HL-60 (cell line): ENCODE measurements at regions not wholly inside any gene's neighbourhood (a gene's known extent, or its start where the extent isn't known, plus 50 kb on each side); places are given as distances from the start of the nearest gene placed in this dataset.

Experiments
- DNase-seq, 2 experiments: peaks; one replicate each; pipeline ENCODE4 v3.0.0-alpha.2; 2010 to 2020; ENCODE audit warnings: low read depth in 1 of 2, low spot score in 1 of 2
- H3K27ac ChIP-seq: fragments of 250-450 bp; sonication (Bioruptor Pico); replicated peaks from 2 replicates; pipeline ENCODE4 v1.5.1; 2020; ENCODE audit warnings: mild to moderate bottlenecking, moderate library complexity
- H3K27me3 ChIP-seq: fragments of 250-450 bp; sonication (Bioruptor Pico); 2 replicates; pipeline ENCODE4 v1.5.1; 2021; ENCODE audit warnings: mild to moderate bottlenecking, moderate library complexity; ENCODE audit not compliant: insufficient read depth, poor library complexity, severe bottlenecking
- H3K4me3 ChIP-seq: replicated peaks from 2 replicates; pipeline ENCODE4 v1.5.1; 2011; ENCODE audit warnings: mild to moderate bottlenecking, control low read depth, low read length; ENCODE audit not compliant: insufficient read depth
- GABPA ChIP-seq: IDR thresholded peaks from 2 replicates; pipeline ENCODE4 v1.6.1; 2012; ENCODE audit warnings: low read depth
- POLR2AphosphoS5 ChIP-seq: IDR thresholded peaks from 2 replicates; pipeline ENCODE4 v1.6.1; 2012; ENCODE audit warnings: low read depth
- SPI1 ChIP-seq: IDR thresholded peaks from 2 replicates; pipeline ENCODE4 v1.6.1; 2012; ENCODE audit warnings: low read depth, mild to moderate bottlenecking, borderline replicate concordance
- TF ChIP-seq, protein P1 (sequence below): IDR thresholded peaks from 2 replicates; pipeline ENCODE4 v1.6.1; 2012; ENCODE audit warnings: low read depth; ENCODE audit not compliant: insufficient replicate concordance
- TF ChIP-seq, protein P2 (sequence below): IDR thresholded peaks from one replicate; pipeline ENCODE4 v1.5.1; 2011; ENCODE audit warnings: low read length, control low read depth, inconsistent platforms; ENCODE audit not compliant: insufficient read depth

DNA sequence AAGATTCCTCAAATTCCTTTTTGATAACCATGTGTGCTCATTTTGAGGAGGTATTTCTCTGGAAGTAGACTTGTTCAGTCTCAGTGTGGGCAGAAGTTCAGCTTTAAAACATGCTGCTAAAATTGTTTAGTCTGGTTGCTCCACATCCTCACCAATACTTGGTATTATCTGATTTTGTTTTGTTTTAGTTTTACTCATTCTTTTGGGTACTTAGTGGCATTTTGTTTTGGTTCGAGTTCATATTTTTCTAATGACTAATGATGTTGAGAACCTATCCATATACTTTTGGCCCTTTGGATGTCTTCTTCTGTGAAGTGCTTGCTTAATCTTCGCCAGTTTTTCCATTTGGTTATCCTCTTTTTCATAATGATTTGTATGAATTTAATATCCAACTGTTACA is 694.2 kb upstream of the FZD8 start:
- TF ChIP-seq SPI1: no peak
- DNase-seq: no peak

DNA sequence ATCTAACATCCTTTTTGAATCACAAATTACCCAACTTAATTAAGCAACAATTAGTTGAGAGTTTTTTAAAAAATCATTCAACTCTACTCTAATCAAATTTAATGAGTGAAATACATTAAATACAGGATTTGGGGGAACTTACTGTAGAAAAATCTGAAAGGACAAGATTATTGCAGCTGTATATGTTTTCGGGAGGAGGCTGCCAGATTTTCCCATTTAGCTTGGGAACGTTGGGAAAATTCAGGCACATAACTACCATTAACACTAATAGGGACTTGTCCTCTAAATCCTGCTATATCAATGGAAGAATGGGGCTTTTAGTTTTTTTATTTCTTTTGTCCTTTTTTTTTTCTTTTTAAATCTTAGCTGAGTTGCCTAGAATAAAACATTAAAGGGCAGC is 691.4 kb upstream of the FZD8 start:
- no peak overlapping the region for H3K4me3 ChIP-seq
- TF ChIP-seq GABPA: no peak
- TF ChIP-seq, protein P1, sequence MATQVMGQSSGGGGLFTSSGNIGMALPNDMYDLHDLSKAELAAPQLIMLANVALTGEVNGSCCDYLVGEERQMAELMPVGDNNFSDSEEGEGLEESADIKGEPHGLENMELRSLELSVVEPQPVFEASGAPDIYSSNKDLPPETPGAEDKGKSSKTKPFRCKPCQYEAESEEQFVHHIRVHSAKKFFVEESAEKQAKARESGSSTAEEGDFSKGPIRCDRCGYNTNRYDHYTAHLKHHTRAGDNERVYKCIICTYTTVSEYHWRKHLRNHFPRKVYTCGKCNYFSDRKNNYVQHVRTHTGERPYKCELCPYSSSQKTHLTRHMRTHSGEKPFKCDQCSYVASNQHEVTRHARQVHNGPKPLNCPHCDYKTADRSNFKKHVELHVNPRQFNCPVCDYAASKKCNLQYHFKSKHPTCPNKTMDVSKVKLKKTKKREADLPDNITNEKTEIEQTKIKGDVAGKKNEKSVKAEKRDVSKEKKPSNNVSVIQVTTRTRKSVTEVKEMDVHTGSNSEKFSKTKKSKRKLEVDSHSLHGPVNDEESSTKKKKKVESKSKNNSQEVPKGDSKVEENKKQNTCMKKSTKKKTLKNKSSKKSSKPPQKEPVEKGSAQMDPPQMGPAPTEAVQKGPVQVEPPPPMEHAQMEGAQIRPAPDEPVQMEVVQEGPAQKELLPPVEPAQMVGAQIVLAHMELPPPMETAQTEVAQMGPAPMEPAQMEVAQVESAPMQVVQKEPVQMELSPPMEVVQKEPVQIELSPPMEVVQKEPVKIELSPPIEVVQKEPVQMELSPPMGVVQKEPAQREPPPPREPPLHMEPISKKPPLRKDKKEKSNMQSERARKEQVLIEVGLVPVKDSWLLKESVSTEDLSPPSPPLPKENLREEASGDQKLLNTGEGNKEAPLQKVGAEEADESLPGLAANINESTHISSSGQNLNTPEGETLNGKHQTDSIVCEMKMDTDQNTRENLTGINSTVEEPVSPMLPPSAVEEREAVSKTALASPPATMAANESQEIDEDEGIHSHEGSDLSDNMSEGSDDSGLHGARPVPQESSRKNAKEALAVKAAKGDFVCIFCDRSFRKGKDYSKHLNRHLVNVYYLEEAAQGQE: no peak
- no peak for TF ChIP-seq POLR2AphosphoS5
- TF ChIP-seq, protein P2, sequence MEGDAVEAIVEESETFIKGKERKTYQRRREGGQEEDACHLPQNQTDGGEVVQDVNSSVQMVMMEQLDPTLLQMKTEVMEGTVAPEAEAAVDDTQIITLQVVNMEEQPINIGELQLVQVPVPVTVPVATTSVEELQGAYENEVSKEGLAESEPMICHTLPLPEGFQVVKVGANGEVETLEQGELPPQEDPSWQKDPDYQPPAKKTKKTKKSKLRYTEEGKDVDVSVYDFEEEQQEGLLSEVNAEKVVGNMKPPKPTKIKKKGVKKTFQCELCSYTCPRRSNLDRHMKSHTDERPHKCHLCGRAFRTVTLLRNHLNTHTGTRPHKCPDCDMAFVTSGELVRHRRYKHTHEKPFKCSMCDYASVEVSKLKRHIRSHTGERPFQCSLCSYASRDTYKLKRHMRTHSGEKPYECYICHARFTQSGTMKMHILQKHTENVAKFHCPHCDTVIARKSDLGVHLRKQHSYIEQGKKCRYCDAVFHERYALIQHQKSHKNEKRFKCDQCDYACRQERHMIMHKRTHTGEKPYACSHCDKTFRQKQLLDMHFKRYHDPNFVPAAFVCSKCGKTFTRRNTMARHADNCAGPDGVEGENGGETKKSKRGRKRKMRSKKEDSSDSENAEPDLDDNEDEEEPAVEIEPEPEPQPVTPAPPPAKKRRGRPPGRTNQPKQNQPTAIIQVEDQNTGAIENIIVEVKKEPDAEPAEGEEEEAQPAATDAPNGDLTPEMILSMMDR: no peak
- TF ChIP-seq SPI1: no peak
- no peaks in the 10 kb centered on the region for H3K27me3 ChIP-seq
- H3K27ac ChIP-seq: no peak overlapping the region
- no peak for DNase-seq

More for the DNA sequence above, 694.2 kb upstream of the FZD8 start:
- Histone ChIP-seq H3K4me3 (no peak overlapping the region), H3K27me3 (no peaks in the 10 kb centered on the region), H3K27ac (no peak overlapping the region)

DNA sequence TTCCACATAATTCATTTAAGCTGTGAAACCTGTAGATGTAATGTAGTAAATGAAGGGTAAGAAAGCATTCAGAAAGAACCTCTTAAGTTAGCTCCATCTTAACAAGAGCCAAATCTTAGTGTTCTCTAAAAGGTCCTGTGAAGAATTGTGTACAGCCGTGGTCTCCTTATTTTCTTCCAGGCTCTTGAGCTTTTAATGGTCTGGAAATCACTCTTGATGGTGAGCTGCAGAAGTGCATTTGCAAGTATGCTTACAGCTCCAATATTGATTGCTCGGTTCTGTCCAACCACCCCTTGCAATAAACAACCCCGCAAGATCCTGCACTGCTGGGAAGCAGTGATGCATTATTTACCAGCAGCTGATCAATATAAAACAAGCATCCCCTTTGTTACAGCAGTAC is 690.8 kb upstream of the FZD8 start:
- Histone ChIP-seq H3K27ac (no peak overlapping the region), H3K27me3 (no peaks in the 10 kb centered on the region), H3K4me3 (no peak overlapping the region)
- TF ChIP-seq GABPA (no peak), SPI1 (no peak), POLR2AphosphoS5 (no peak)
- TF ChIP-seq, protein P1: no peak
- TF ChIP-seq, protein P2: no peak
- DNase-seq: no peak

DNA sequence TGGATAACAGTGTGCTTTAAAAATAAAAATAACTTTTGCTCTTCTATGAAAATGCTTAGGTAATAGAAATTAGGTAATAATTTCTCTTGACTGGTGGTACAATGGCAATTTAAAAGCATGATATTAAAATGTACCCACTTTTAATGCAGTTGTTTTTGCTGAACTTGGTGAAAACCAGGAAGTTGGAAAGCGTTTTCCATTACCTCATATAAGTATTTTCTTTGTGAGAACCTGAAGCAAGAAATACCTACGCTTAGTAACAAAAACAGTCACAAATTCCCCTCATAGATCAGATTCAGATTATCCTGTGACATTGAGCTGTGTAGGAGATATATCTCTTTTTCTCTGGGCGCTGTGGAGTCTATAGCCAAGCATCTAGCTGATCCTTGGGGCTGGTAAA is 689.0 kb upstream of the FZD8 start:
- no peak overlapping the region for H3K27ac ChIP-seq
- no peak overlapping the region for H3K4me3 ChIP-seq
- no peaks in the 10 kb centered on the region for H3K27me3 ChIP-seq
- no peak for DNase-seq
- no peak for TF ChIP-seq GABPA
- TF ChIP-seq SPI1: no peak
- TF ChIP-seq POLR2AphosphoS5: no peak

DNA sequence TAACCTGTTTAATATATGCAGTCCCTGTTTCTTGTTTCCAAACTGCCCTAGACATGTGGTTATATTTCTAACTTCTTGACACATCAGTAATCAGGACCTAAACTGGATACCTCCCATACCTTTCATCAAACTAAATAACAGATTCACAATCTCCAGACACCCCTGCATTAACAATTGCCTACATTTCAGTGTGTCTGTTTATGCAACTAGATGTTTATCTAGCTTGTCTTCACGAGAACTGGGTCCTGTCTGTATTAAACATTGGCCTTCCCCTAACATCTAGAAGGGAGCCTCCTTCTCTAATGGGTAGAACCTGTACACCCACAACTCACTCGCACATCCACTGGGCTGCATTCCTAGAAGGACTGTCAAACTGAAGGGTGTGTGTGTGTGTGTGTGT is 683.7 kb upstream of the FZD8 start:
- Histone ChIP-seq H3K4me3 (no peak overlapping the region), H3K27me3 (no peaks in the 10 kb centered on the region), H3K27ac (no peak overlapping the region)
- no peak for DNase-seq
- TF ChIP-seq, protein P1: no peak
- TF ChIP-seq, protein P2: no peak
- no peak for TF ChIP-seq GABPA
- no peak for TF ChIP-seq SPI1
- TF ChIP-seq POLR2AphosphoS5: no peak
